Thyroid gland (tissue), 4 donors: ENCODE measurements at regions not wholly inside any gene's neighbourhood (a gene's known extent, or its start where the extent isn't known, plus 50 kb on each side); places are given as distances from the start of the nearest gene placed in this dataset.

Experiments
- POLR2A ChIP-seq, 2 donors: fragments of 450-650 bp; IDR thresholded peaks; one replicate each; pipeline ENCODE4 v1.6.1; 2017; ENCODE audit warnings: antibody characterized with exemption in 2 of 2, mild to moderate bottlenecking in 2 of 2, moderate library complexity in 1 of 2
- TF ChIP-seq, protein P1 (sequence below), 6 experiments: fragments of 200-600 bp in 3 of 6; fragments of 450-650 bp in 3 of 6; sonication (generic) in 3 of 6; IDR thresholded peaks; one replicate each; pipeline ENCODE4 v1.5.1; 2016 to 2019; ENCODE audit warnings: antibody characterized with exemption in 6 of 6, mild to moderate bottlenecking in 2 of 6, inconsistent platforms in 1 of 6, moderate library complexity in 1 of 6

DNA sequence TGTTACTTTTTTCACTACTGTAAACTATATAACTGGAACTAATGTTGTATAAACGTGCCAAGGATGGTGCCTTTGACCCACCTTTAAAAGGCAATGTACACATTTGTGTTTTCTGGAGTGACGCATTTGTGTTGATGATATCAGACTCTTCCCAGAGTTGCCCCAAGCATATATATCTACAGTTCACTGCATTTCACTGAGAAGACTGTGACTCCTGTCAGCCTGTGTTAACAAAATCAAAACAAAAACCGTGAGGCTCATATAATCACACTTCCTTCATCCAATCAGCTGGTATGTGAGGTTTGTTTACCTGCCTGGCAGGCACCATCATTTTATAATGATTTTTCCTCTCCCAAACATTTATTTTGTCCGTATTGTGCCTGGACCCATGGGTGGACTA is 117.6 kb upstream of the ROBO1 start:
- TF ChIP-seq, protein P1, sequence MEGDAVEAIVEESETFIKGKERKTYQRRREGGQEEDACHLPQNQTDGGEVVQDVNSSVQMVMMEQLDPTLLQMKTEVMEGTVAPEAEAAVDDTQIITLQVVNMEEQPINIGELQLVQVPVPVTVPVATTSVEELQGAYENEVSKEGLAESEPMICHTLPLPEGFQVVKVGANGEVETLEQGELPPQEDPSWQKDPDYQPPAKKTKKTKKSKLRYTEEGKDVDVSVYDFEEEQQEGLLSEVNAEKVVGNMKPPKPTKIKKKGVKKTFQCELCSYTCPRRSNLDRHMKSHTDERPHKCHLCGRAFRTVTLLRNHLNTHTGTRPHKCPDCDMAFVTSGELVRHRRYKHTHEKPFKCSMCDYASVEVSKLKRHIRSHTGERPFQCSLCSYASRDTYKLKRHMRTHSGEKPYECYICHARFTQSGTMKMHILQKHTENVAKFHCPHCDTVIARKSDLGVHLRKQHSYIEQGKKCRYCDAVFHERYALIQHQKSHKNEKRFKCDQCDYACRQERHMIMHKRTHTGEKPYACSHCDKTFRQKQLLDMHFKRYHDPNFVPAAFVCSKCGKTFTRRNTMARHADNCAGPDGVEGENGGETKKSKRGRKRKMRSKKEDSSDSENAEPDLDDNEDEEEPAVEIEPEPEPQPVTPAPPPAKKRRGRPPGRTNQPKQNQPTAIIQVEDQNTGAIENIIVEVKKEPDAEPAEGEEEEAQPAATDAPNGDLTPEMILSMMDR (IDR thresholded peaks at IDR 0.05): no peak
- TF ChIP-seq POLR2A (IDR thresholded peaks at IDR 0.05): no peak
